CD4-positive, alpha-beta T cell (primary cell): ENCODE measurements at regions not wholly inside any gene's neighbourhood (a gene's known extent, or its start where the extent isn't known, plus 50 kb on each side); places are given as distances from the start of the nearest gene placed in this dataset.

Source experiments
- ATAC-seq: fragments of 200-7000 bp; cut with Tn5 transposase; one replicate; pipeline ENCODE4 v1.10.0; 2022; ENCODE audit warnings: mild to moderate bottlenecking; ENCODE audit not compliant: poor library complexity
- CTCF ChIA-PET: fragments of 350-600 bp; sonication (Branson Sonifier 250); formaldehyde crosslinking; loops from one replicate; lab custom pipeline; 2021; ENCODE audit warnings: antibody characterized with exemption, inconsistent platforms; lab: Charles Lee
- POLR2A ChIA-PET: fragments of 350-600 bp; sonication (Branson Sonifier 250); formaldehyde crosslinking; loops from one replicate; lab custom pipeline; 2021; ENCODE audit warnings: antibody characterized with exemption, inconsistent platforms; lab: Charles Lee
- DNase-seq, 14 experiments: peaks; one replicate each; pipeline ENCODE4 v3.0.0-alpha.2; 2013 to 2020; ENCODE audit warnings: mixed read lengths in 2 of 14
- H3K27ac ChIP-seq, 2 donors: one replicate each; pipeline versions ENCODE4 v1.5.1 to v1.7.0; 2013; ENCODE audit warnings: low read length in 2 of 2, low read depth in 1 of 2, mild to moderate bottlenecking in 1 of 2
- H3K27me3 ChIP-seq, 2 experiments: 1 replicate in 1 of 2; 2 replicates in 1 of 2; pipeline versions ENCODE4 v1.6.1 to v1.7.0; 2013; ENCODE audit warnings: low read length in 2 of 2, control low read depth in 1 of 2, mild to moderate bottlenecking in 1 of 2, moderate library complexity in 1 of 2; ENCODE audit not compliant: insufficient read depth in 2 of 2, control insufficient read depth in 1 of 2
- H3K36me3 ChIP-seq: one replicate; pipeline ENCODE4 v1.6.1; 2013; ENCODE audit warnings: low read length, control low read depth; ENCODE audit not compliant: insufficient read depth
- H3K4me1 ChIP-seq: one replicate; pipeline ENCODE4 v1.6.1; 2013; ENCODE audit warnings: low read length, control low read depth; ENCODE audit not compliant: insufficient read depth
- H3K4me3 ChIP-seq: one replicate; pipeline ENCODE4 v1.5.1; 2013; ENCODE audit warnings: mild to moderate bottlenecking, low read length, moderate library complexity
- H3K9me3 ChIP-seq, 2 experiments: 1 replicate in 1 of 2; 2 replicates in 1 of 2; pipeline versions ENCODE4 v1.6.1 to v1.7.0; 2013; ENCODE audit warnings: low read length in 2 of 2, mild to moderate bottlenecking in 2 of 2, control low read depth in 1 of 2, moderate library complexity in 1 of 2; ENCODE audit not compliant: control insufficient read depth in 1 of 2, insufficient read depth in 1 of 2
- H3K27ac Mint-ChIP-seq: one replicate; pipeline ENCODE4 v1.8.0; 2020; ENCODE audit warnings: mixed read lengths
- H3K27me3 Mint-ChIP-seq: one replicate; pipeline ENCODE4 v1.8.0; 2021; ENCODE audit warnings: mixed read lengths
- H3K36me3 Mint-ChIP-seq: one replicate; pipeline ENCODE4 v1.8.0; 2021; ENCODE audit warnings: low read depth, mixed read lengths
- H3K4me1 Mint-ChIP-seq: one replicate; pipeline ENCODE4 v1.8.0; 2021; ENCODE audit warnings: low read depth, mixed read lengths
- H3K4me3 Mint-ChIP-seq: one replicate; pipeline ENCODE4 v1.8.0; 2020; ENCODE audit warnings: mild to moderate bottlenecking, mixed read lengths
- H3K9me3 Mint-ChIP-seq: one replicate; pipeline ENCODE4 v1.8.0; 2020; ENCODE audit warnings: mixed read lengths
- intact Hi-C, 2 experiments: fragments of 100-400 bp; cut with DNase I in 1 of 2; cut with micrococcal nuclease in 1 of 2; formaldehyde crosslinking; loops; one replicate each; pipeline versions ENCODE4 v1.15.1 to v1.9.0; 2023 to 2025; cut with DNase I, micrococcal nuclease
- TF ChIP-seq, protein P1 (sequence below): fragments of 200-600 bp; IDR thresholded peaks from one replicate; pipeline ENCODE4 v1.8.0; 2022; ENCODE audit warnings: antibody characterized with exemption, mild to moderate bottlenecking

DNA sequence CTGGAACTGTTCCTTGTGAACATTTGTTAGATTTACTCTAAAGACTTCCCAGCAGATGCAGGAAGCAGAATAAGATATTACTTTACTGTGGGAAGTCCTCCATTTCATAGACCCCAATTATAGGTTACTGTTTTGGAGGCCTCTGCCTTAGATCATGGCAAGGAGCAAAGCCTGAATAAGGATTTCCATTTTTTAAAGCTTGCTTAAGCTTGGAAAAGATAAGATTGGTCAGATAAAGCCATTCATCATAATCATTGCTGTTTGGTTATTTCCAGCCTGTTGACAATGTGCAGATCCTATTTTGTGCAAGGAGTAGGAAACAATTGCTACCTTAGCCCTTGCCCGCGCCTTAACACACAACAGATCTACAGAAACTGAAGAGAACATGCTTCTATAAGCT lies 129.5 kb upstream of the ITGA1 start:
- ChIA-PET CTCF (interaction anchor here (2.5 kb wide), 1 partner anchor 1695 kb away, joined by 5 read pairs; no protein-coding TSS in a partner anchor), POLR2A (interaction anchor here (0.6 kb wide), 1 partner anchor 36 kb away, joined by 3 read pairs; no protein-coding TSS in a partner anchor)
- Histone ChIP-seq H3K27me3 (peaks cover 4 to 11% of the 10 kb centered on the region in 2 experiments), H3K27ac (no peak overlapping the region), H3K36me3 (no peaks in the 10 kb centered on the region), H3K4me1 (no peaks in the 10 kb centered on the region), H3K9me3 (no peaks in the 10 kb centered on the region), H3K4me3 (no peak overlapping the region)
- ATAC-seq (no peak), DNase-seq (no peak)
- Mint-ChIP-seq H3K4me1 (peaks cover 6% of the 10 kb centered on the region), H3K4me3 (no peak overlapping the region), H3K27ac (no peak overlapping the region), H3K9me3 (no peaks in the 10 kb centered on the region), H3K36me3 (no peaks in the 10 kb centered on the region), H3K27me3 (peaks cover 24% of the 10 kb centered on the region)
- intact Hi-C loops = loop anchor here in 1 of 2 experiments (5.0 kb wide), 1 partner anchor 1696 kb away; no protein-coding TSS in a partner anchor
- TF ChIP-seq, protein P1, sequence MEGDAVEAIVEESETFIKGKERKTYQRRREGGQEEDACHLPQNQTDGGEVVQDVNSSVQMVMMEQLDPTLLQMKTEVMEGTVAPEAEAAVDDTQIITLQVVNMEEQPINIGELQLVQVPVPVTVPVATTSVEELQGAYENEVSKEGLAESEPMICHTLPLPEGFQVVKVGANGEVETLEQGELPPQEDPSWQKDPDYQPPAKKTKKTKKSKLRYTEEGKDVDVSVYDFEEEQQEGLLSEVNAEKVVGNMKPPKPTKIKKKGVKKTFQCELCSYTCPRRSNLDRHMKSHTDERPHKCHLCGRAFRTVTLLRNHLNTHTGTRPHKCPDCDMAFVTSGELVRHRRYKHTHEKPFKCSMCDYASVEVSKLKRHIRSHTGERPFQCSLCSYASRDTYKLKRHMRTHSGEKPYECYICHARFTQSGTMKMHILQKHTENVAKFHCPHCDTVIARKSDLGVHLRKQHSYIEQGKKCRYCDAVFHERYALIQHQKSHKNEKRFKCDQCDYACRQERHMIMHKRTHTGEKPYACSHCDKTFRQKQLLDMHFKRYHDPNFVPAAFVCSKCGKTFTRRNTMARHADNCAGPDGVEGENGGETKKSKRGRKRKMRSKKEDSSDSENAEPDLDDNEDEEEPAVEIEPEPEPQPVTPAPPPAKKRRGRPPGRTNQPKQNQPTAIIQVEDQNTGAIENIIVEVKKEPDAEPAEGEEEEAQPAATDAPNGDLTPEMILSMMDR = no peak

DNA sequence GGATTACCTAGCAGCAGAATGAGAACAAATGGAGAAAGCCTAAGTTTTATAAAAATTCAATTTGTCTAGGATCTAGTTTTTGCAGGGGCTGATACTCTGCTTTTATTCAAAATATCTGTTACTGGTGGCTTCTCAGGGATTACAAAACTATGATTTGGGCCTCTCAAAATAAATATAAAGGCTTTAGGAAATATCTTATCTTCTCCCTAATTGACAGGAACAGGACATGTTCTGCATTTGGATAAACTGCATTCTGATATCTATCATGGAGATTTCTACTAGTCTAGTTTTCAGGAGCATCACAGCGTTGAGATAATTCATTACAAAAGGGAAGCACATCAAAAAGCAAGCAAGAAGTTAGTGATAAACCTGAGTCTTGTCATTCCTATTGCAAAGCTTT lies 127.1 kb upstream of the ITGA1 start:
- Mint-ChIP-seq H3K9me3 (no peaks in the 10 kb centered on the region), H3K27me3 (peaks cover 7% of the 10 kb centered on the region), H3K4me1 (peaks cover 6% of the 10 kb centered on the region), H3K4me3 (no peak overlapping the region), H3K27ac (no peak overlapping the region), H3K36me3 (no peaks in the 10 kb centered on the region)
- DNase-seq = no peak
- Histone ChIP-seq H3K36me3 (no peaks in the 10 kb centered on the region), H3K27ac (no peak overlapping the region), H3K9me3 (no peaks in the 10 kb centered on the region), H3K4me3 (no peak overlapping the region), H3K27me3 (peaks cover 0 to 6% of the 10 kb centered on the region in 2 experiments), H3K4me1 (no peaks in the 10 kb centered on the region)
- TF ChIP-seq, protein P1 = no peak
- CTCF ChIA-PET = no interaction called here
- intact Hi-C loops = loop anchor here (10.0 kb wide), 1 partner anchor 254 kb away; no protein-coding TSS in a partner anchor
- POLR2A ChIA-PET = no interaction called here
- ATAC-seq = no peak

DNA sequence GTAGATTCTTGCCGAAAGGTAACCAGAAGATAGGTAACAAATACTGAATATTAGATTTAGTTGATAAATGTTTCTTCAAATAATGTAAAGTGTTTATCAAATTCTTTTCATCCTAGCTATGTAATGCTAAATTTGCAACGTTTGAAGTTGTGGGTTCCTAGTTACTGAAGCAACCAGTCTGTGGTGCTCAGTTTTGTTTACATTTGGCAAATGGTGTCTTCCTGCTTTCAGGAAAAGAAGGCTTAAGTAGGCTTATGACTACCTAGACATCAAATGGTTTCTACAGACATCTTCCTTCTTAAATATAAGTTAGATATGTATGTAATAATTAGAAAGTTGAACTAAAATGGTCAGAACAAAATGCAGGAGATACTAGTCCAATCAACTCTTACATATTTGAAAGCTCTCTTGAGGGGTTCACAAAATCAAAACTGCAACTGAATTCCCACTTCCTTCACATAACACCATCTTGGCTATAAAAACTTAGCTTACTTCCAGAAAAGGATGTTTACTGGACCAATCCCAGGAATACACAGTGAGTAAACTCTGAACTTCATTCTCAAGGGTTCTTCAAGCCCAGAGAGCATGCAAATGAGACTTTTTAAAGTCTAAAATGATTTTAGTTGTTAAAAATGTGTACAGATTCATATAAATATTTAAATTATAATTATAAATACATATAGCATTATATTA lies 125.7 kb upstream of the ITGA1 start:
- intact Hi-C loops = loop anchor here (10.0 kb wide), 1 partner anchor 253 kb away; no protein-coding TSS in a partner anchor
- Histone ChIP-seq H3K4me1 (no peaks in the 10 kb centered on the region), H3K4me3 (no peak overlapping the region), H3K9me3 (no peaks in the 10 kb centered on the region), H3K36me3 (no peaks in the 10 kb centered on the region), H3K27me3 (no peaks in the 10 kb centered on the region), H3K27ac (no peak overlapping the region)
- Mint-ChIP-seq H3K4me1 (peaks cover 4% of the 10 kb centered on the region), H3K9me3 (no peaks in the 10 kb centered on the region), H3K27me3 (peaks cover 3% of the 10 kb centered on the region), H3K36me3 (no peaks in the 10 kb centered on the region), H3K27ac (no peak overlapping the region), H3K4me3 (no peak overlapping the region)
- POLR2A ChIA-PET = no interaction called here
- DNase-seq (no peak), ATAC-seq (no peak)
- CTCF ChIA-PET = no interaction called here
- TF ChIP-seq, protein P1 = no peak
